GM19238 (cell line): ENCODE measurements at regions not wholly inside any gene's neighbourhood (a gene's known extent, or its start where the extent isn't known, plus 50 kb on each side); places are given as distances from the start of the nearest gene placed in this dataset.

Experiments used
- DNase-seq: peaks from one replicate; pipeline ENCODE4 v3.0.0; 2011; ENCODE audit warnings: low spot score; ENCODE audit not compliant: insufficient read length

DNA sequence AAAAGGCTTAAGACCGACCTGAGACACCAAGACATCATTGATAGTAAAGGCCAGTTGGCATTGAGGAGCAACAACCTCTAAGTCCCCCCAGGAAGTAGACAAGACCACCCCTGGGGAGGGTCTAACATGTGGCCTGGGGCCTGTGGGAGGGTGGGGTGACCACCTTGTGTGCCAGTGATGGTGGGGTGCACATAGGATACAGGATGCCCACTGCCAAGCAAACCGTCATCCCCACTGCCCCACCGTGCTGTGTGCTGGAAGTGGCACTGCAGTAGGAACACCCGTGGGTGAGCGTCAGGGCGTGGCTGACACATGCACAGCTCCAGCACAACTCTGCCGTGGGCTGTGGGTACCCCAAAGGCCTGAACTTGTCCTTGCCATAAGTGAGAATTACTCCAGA, 84.3 kb upstream of the LGALSL start:
- DNase-seq = no peak

DNA sequence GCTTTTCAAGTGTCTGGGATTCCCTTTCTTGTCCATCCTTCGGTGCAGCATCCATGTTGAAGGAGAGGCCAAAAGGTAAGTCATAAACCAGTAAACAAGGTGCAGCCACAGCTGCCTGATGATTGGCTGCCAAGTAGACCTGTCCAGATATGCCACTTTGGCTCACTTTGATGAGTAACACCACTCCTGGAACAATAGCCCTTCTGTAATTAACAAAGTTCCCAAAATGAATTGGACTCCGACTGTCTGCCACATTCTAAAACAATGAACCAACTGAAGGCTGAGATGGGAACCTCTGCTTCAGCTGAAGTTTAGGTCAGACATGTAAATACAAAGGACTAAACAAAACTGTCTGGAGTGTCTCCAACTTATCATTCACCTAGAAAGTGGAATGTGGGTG, 82.2 kb upstream of the LGALSL start:
- no peak for DNase-seq

DNA sequence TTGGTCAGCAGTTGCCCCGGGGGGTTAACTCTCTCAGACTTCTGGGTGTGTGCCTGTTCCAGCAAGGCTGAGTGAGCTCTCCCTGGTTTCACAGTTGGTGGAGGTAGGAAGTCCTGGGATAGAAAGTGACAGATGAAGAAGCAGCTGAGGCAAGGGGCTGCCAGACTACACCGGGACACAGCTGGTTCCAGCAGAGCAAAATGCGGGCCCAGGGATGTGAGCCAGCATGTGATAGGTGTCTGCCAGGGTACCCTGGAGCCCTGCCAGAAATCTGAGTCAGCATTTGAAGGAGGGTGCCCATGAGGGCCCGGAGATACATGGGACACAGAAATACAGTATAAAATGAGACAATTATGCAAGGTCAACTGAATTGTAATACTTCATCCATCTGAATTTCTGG, 79.3 kb upstream of the LGALSL start:
- DNase-seq = no peak

DNA sequence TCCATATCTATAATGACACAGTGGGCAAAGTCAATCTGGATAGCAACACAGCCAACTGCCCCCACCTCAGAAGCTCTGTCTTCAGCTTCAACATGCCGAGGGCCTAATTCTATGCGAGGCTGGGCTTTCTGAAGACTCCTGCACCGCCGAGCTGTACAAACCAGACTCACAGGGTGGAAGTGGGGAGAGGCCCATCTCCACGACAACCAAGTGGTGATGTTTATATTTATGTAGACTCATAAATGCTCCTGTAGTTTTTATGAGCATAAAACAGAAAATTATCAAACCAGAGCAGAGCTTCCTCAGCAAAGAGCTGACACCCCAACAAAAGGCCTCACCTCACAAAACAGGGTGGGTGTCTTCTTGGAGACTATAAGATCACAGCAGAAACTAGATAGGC, 77.0 kb upstream of the LGALSL start:
- no peak for DNase-seq

DNA sequence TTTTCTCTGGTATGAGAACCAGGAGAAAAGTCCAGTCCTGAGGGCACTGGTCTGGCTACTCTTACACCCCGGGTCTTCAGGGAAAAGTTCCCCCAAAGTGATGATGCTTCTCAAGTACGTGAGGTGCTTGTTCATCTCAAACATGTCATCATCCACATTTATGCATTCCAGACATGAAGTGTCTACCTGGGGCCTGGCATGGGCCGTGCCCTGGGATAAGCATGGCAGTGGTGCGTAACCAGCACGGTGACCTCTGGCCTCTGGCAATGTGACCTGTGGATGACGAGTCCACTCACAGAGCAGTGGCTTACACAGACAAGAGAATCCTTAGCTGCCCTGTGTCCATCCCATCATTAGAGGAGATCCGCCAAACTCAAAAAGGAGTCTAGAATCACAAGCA, 74.8 kb upstream of the LGALSL start:
- no peak for DNase-seq

DNA sequence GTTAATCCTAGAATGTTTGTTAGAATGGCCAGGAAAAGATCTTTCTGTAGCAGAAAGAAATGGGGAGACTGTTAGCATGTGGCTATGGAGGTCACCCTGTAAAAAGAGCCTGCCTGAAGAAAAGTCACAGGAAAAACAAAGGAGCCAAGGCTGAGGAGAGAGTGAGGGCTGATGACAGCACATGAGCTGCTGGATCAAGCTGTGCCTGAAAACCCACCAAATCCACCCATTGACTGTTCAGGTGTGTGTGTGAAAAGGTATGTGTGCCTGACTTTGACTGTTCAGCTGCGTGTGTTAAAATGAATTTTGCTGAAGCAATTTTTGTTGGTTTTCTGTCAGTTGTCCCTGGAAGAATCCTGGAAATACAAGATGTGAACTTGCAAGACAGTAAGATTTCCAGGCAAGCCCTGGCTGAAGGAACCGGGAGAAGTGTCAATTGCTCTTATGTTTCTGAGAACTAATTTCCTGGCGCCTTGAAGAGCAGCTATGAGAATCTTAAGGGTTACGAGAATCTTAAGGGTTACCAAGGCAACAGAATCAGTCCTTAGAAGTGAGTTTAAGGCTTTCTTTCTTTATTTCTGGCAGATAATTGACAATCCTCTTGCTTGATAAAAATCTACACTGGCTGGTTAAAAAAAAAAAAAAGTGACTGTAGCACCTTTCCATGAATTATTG, 73.0 kb upstream of the LGALSL start:
- DNase-seq = no peak

DNA sequence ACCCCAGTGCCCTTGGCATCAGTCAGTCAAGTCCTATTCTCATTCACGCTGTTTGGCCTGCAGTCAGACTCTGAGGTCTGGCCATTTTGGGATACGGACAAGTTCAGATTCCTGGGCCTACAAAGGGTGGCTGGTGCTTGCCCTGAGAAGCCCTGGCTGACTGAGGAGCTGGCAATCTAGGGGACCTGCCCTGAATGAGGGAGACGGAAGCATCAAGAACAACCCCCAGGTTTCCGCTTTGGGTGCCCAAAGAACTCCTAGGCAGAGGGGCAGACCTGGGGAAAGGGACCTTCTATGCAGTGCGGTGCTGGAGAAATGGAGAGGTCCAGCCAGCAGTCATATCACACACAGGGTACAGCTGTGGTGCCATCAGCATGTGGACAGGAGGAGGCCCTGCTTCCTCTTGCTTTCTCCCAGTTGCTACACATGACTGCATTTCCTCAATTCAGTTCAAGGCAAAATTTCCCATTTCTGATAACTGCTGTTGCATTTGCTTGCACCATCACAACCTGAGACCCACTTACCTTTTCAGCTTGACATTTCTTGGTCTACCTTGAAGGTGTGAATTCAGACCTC, 70.9 kb upstream of the LGALSL start:
- no peak for DNase-seq

DNA sequence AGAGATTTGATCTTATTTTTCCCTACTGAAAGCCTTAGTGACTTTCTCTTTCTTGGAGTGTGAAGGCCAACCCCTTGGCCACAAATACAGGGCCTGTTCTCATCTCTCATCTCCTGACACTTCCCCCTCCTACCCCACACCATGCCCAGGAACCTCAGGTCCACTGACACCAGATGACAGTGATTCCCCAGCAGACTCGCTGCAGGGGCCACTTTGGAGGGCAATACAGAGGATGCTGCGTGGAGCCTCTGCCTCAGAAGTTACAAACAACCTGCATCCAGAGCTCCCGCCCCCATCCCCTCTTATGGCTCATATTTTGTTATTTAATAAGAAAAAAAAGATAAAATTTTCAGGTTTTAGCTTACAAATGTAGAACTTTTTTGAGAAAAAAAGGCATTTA, 70.1 kb upstream of the LGALSL start:
- DNase-seq = no peak

DNA sequence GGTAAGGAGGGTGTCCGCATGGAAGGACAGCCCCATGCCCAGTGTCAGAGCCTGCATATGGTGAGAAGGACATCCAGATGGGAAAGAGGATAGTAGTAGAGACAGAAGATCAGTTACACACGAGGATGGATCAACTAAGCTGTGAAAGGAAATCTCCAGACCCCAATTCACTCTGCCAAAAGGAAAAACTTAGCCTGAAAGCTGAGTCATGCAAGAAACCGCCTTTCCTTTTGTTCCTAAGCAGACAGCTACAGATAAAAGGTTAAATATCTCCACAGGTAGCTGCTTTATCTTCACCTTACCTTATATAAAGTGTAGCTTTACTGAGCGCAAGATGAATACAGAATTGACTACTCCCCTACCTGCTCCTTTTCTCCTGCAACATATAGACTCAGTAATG, 67.3 kb upstream of the LGALSL start:
- no peak for DNase-seq

DNA sequence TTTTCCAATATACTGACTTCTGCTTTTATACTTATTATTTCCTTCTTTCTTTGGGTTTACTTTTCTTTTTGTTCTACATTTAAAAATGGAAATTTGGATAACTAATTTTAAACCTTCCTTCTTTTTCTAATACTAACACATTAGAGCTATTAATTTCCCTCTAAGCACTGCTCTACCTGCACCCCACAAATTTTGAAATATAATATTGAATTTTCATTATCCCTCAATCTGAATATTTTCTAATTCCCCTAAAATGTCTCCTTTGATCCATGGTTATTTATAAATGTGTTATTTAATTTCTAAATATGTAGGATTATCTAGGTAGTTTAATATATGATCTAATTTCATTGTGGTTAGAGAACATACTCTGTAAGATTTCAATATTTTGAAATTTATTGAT, 63.4 kb upstream of the LGALSL start:
- no peak for DNase-seq

DNA sequence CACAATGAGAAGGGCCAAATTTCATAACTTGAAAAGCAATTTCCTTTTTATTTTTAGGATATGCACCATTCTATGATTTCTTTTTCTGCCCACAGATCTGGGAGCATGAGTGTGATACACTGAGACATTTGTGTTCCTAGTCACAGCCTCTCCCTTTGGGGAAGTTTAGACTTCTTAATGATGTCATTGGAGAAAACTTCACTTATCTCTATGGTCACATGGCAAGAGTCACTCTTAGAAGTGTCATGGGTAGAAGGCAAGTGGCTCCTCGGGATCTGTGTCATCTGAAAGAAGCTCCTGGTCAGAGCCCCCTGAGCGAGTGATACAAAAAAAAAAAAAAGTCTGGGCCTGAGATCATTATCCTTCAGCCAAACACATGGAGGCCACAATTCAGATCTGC, 62.5 kb upstream of the LGALSL start:
- DNase-seq = no peak

DNA sequence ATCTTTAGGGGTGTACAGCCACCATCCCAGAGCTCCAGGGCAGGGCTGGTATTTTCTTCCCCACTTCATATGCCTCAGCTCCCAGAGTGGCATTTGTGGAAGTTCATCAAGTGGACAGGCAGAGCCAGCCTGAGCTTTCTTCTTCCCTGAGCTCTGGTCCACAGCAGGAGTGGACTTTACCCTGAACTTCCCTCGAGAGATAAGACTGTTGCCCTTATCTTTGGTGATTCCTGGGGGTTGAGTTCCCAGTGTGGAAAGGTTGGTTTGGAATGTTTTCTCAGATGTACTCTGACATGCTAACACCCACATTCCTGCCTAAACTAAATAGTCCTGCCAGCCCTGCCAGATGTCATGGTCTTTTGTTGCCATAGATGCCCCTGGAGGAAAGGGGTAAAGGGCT, 62.0 kb upstream of the LGALSL start:
- no peak for DNase-seq

DNA sequence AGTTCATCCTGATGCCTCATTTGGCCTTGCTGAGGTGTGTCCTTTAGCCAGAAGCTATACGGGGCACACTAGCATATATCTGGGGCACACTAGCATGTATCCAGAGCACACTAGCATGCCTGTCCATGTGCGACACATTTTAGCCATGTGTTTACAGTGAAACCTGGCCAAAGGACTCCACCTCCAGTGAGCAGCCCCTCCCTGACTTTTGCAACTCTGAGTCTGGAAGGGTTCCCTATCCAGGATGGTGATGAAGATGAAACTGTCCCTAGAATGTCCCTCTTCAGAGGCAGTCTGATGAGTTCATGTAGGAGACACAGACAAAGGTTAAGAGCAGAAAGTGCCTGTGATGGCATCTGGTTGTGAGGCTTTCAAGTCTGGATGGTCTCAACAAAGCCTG, 61.4 kb upstream of the LGALSL start:
- DNase-seq = no peak

DNA sequence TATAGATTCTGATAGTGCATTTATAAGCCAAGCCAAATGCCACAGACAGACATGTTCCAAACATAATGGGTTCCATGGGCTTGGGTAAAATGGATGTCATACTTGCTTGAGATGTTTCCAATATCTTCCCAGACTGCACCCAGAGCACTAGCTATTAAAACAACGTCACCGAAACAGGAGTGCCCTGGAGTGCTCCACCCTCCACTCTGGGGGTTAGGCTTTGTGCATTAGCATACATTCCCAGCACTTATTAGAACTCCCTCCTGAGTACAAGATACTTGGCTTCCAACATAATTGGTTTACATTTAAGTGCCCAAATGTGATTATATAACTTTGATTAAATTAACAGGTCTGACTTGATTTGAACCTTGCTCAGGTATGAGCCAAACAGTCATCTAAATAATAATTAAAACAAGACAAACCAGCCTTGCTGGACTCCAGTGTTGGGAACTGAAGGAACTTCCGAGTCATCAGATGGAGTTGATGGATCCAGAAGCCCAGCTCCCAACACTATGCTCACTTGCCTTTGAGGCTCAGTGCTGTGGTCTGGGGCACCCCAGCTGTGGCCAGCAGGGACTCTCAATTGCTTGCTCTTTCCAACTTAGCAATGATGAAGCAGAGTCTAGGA, 60.5 kb upstream of the LGALSL start:
- no peak for DNase-seq

DNA sequence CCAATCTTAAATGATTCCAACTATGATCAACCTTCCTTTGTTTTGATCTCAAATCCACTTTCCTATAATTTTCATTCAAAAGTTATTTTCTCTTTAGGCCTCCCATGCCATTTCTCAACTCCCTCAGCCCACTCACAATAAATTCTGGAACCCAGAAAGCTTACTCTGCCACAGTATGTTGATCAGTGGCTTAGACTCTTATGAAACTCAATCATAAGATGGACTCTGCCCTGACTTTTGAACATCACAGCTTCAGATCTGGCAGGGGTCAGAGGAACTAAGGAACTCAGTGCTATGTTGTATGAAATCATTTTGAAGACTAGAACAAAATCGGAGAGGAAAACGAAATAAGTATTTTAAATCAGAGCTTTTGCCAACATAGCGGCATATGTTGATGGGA, 59.8 kb upstream of the LGALSL start:
- no peak for DNase-seq

DNA sequence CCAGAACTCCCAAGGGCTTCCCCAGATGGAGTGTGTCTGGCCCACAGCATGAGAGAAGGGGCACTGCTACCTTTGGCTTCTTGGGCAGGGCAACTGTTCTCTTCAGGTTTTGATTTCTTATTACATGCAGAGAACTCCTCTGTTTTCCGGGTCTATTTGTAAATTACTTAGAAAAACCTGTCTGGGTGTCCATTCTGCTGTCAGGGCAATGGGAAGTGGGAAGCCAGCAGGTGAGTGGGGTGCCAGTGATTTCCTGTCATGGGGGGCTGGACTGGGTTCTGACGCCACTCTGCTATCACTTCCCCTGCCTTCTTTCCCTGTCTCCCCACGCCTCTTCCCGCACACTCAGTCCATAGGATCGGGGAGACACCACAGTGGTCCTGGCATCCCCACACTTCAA, 58.0 kb upstream of the LGALSL start:
- DNase-seq = no peak

DNA sequence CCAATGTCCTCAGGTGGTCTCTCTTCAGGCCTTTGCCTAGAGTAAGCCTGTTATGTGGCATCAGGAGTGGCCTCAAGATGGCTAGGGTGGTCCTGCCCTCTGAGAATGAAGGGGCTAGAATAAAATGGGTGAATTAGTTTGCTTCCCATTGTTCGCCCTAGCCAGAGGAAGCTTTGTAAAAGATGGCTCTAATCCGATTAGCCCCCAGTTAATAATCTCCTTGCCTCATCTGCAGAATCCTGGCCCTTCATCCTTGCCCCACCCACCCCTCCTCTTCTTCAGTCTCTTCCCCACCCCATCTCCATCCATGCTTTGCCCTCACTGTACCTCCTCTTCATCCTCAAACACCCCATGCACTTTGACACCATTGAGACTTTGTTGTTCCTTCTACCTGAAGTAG, 57.4 kb upstream of the LGALSL start:
- DNase-seq = no peak

DNA sequence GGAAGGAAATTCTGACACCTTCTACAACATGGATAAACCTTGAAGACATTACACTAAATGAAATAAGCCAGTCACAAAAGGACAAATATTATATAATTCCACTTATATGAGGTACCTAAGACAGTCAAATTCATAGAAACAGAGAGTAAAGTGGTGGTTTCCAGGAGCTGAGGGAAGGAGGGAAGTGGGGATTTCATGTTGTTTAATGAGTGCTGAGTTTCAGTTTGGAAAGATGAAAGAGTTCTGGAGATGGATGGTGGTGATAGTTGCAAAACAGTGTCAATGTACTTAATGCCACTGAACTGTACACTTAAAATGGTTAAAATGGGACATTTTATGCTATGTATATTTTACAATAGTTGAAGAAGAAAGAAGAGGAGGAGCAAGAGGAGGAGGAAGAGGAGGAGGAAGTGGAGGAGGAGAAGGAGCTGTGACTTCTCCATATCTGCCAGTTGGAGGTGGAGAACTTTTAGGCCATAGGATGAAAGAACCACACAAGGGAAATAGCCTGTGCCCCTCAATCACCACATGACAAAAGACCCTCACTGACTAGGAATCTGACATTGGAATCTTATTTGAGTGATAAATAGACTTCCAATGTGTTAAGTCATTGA, 55.3 kb upstream of the LGALSL start:
- DNase-seq = no peak

DNA sequence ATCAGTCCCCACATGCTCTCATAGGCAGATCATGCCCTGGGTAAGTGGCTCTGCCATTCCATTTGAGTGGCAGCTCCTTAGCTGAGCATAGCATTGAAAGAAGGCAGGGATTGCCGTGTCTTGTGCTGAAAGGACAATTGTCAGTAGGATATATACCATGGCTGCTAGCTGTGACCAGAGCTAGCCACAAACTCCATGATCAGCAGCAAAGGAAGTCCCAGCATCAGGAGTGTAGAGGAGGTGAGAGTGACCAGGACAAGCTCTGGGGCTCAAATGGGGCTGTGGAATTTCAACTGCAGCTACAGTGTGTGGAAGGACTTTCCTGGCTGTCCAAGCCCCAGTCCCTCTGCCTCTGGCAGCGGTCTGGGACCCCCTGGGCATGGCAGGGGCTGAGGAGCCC, 54.4 kb upstream of the LGALSL start:
- no peak for DNase-seq

DNA sequence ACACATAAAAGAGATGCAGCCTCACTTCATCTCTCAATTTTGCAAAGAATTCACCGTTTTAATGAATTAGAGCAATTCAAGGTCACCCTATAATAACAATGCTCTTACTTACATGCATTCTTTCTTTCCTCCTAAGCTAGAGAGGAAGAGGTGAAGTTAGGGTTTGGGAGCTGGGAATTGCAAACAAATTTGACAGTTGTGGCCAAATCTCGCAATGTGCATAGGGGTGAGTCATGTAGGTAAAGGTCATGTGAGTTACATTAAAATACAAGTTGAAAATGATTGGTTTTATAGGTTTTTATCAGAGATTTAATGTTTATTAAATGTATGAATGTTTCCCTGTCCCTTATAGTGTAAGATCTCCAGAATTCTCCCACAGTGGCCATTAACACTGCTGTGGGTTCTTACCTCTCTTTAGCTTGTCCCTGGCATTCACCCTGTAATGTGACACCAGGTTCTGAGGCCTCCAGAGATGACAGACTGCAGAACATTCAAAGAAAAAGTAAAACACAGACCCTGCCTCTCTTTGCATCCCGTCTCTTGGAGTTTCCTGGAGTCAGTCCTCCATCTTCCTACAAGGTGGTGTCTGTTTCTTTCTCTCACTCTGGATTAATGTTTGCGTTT, 53.7 kb upstream of the LGALSL start:
- DNase-seq = no peak

DNA sequence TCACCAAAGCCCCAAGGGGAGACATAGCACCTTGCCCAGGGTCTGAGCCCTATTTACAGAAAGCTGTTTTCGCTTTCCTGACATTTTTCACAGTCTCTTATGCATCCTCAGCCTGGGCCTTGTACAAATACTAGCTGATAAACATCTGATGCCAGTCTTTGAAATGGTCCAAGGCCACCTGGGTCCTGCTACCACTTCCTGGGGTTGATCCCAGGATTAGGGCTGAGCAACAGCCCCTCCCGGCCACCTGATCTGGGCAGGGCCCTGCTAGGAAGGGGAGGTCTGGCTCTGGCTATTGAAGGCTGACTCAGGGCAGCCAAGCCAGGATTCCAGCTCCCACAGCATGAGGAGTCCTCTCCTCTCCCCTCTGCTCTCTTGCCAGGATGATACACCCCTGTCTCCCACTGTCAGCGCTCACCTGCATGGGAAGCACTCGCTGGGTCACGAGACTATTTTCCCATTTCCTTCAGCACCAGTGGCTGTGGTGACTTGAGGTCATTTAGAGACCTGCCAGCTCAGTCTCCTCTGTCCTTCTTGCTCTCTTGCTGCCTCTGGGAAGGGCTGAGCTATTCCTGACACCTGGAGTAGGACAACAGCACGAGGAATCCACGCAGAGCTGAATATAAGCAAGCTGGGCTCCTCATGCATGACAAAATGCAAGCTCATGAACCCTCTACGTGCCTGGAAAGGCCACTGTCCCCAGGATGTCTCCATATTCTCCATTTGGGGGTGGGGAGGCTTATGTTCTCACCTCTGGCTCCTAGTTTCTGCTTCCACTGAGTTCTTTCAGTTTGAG, 53.0 kb upstream of the LGALSL start:
- no peak for DNase-seq

DNA sequence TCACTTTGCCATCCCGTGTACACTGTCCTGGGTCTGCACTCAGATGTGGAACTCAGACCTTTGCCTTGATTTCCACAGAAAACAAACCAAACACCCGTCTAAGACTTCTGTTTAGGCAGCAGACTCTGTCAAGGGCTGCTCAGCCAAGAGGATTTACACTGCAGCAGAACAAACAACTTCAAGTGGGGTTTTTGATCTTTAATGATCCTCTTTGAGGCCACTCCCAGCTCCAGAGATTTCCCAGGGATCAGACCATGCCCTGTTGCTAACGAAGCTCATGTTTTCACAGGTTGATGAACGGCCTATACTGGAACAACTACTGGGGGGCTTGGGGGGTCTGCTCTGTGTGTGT, 52.5 kb upstream of the LGALSL start:
- no peak for DNase-seq
